Mesendoderm (in vitro differentiated cells): ENCODE measurements at regions not wholly inside any gene's neighbourhood (a gene's known extent, or its start where the extent isn't known, plus 50 kb on each side); places are given as distances from the start of the nearest gene placed in this dataset.

Experiments
- DNase-seq: peaks from one replicate; pipeline ENCODE4 v3.0.0; 2013
- H2AK5ac ChIP-seq: 2 replicates; pipeline ENCODE4 v1.6.1; 2013; ENCODE audit warnings: low read length, inconsistent platforms
- H2BK120ac ChIP-seq: 2 replicates; pipeline ENCODE4 v1.6.1; 2013; ENCODE audit warnings: low read depth, mild to moderate bottlenecking, low read length, moderate library complexity, mixed read lengths
- H2BK15ac ChIP-seq: replicated peaks from 2 replicates; pipeline ENCODE4 v1.6.1; 2013; ENCODE audit warnings: low read depth, mild to moderate bottlenecking, moderate library complexity
- H2BK5ac ChIP-seq: 2 replicates; pipeline ENCODE4 v1.6.1; 2013; ENCODE audit warnings: low read length, inconsistent platforms
- H3K18ac ChIP-seq: 2 replicates; pipeline ENCODE4 v1.6.1; 2013; ENCODE audit warnings: mild to moderate bottlenecking, low read length, mixed read lengths
- H3K23ac ChIP-seq: one replicate; pipeline ENCODE4 v1.6.1; 2013; ENCODE audit warnings: low read length
- H3K27ac ChIP-seq: 2 replicates; pipeline ENCODE4 v1.5.1; 2013; ENCODE audit warnings: low read depth, mild to moderate bottlenecking, inconsistent platforms, low read length, moderate library complexity
- H3K27me3 ChIP-seq: 2 replicates; pipeline ENCODE4 v1.6.1; 2013; ENCODE audit warnings: low read length, control low read depth, mild to moderate bottlenecking, inconsistent platforms; ENCODE audit not compliant: insufficient read depth, poor library complexity
- H3K36me3 ChIP-seq: 2 replicates; pipeline ENCODE4 v1.6.1; 2013; ENCODE audit warnings: low read length, inconsistent platforms; ENCODE audit not compliant: control insufficient read depth, insufficient read depth
- H3K4ac ChIP-seq: one replicate; pipeline ENCODE4 v1.6.1; 2013; ENCODE audit warnings: low read depth, mild to moderate bottlenecking, low read length, moderate library complexity
- H3K4me1 ChIP-seq: 2 replicates; pipeline ENCODE4 v1.6.1; 2013; ENCODE audit warnings: low read depth, low read length, inconsistent platforms; ENCODE audit not compliant: control insufficient read depth
- H3K4me2 ChIP-seq: 2 replicates; pipeline ENCODE4 v1.6.1; 2013; ENCODE audit warnings: low read length
- H3K4me3 ChIP-seq: 2 replicates; pipeline ENCODE4 v1.5.1; 2013; ENCODE audit warnings: mild to moderate bottlenecking, low read length
- H3K56ac ChIP-seq: one replicate; pipeline ENCODE4 v1.6.1; 2013; ENCODE audit warnings: low read length
- H3K79me1 ChIP-seq: 2 replicates; pipeline ENCODE4 v1.6.1; 2013; ENCODE audit warnings: low read length, inconsistent platforms
- H3K79me2 ChIP-seq: 2 replicates; pipeline ENCODE4 v1.6.1; 2013; ENCODE audit warnings: mild to moderate bottlenecking, low read length; ENCODE audit not compliant: control insufficient read depth, insufficient read depth
- H3K9ac ChIP-seq: 2 replicates; pipeline ENCODE4 v1.6.1; 2013; ENCODE audit warnings: low read length, inconsistent platforms
- H4K5ac ChIP-seq: one replicate; pipeline ENCODE4 v1.6.1; 2013; ENCODE audit warnings: low read length
- H4K8ac ChIP-seq: one replicate; pipeline ENCODE4 v1.6.1; 2013; ENCODE audit warnings: low read depth, mild to moderate bottlenecking, control low read depth, low read length, moderate library complexity
- WGBS: extraction: QIAGEN DNeasy Blood & Tissue Kit; methylation state at CpG from one replicate; pipeline ENCODE4 v1.1.7; 2013; ENCODE audit warnings: low lambda C conversion rate, missing lambda C conversion rate; ENCODE audit not compliant: insufficient coverage; ENCODE audit errors: extremely low coverage; 5-methylcytosine and 5-hydroxymethylcytosine counted together

GRCh38 chr1:5646486-5647149 is 345.6 kb downstream of the NPHP4 start:
- H3K9ac ChIP-seq = no peak overlapping the region
- H3K18ac ChIP-seq = peak overlapping the region; percentile 8
- no peak overlapping the region for H4K5ac ChIP-seq
- H2BK5ac ChIP-seq = peak overlapping the region; percentile 64
- H3K4me2 ChIP-seq = no peak overlapping the region
- H3K4ac ChIP-seq = no peak overlapping the region
- no peaks in the 10 kb centered on the region for H3K79me1 ChIP-seq
- no CpG with 5 or more reads among the region's 7 CpGs for WGBS
- peaks cover 9% of the 10 kb centered on the region for H3K4me1 ChIP-seq
- H3K36me3 ChIP-seq = no peaks in the 10 kb centered on the region
- H3K27ac ChIP-seq = no peak overlapping the region
- H2AK5ac ChIP-seq = no peak overlapping the region
- H3K4me3 ChIP-seq = no peak overlapping the region
- DNase-seq = peak; percentile 80
- no peak overlapping the region for H2BK120ac ChIP-seq
- no peak overlapping the region for H2BK15ac ChIP-seq
- no peak overlapping the region for H3K23ac ChIP-seq
- H3K56ac ChIP-seq = peak overlapping the region; percentile 78
- H3K79me2 ChIP-seq = no peaks in the 10 kb centered on the region
- no peak overlapping the region for H4K8ac ChIP-seq
- H3K27me3 ChIP-seq = no peaks in the 10 kb centered on the region

- Histone ChIP-seq H2AK5ac (no peak overlapping the region), H3K23ac (no peak overlapping the region), H4K8ac (no peak overlapping the region), H4K5ac (no peak overlapping the region), H2BK5ac (no peak overlapping the region), H2BK120ac (no peak overlapping the region), H3K4me3 (no peak overlapping the region), H3K27me3 (no peaks in the 10 kb centered on the region), H3K18ac (no peak overlapping the region), H3K4me2 (no peak overlapping the region), H2BK15ac (no peak overlapping the region), H3K56ac (no peak overlapping the region), H3K36me3 (no peaks in the 10 kb centered on the region), H3K9ac (no peak overlapping the region), H3K79me1 (no peaks in the 10 kb centered on the region), H3K27ac (no peak overlapping the region), H3K4ac (no peak overlapping the region), H3K79me2 (no peaks in the 10 kb centered on the region), H3K4me1 (peaks cover 9% of the 10 kb centered on the region)
- no CpG with 5 or more reads among the region's 6 CpGs for WGBS
- DNase-seq = no peak
These were observed 346.3 kb downstream of the NPHP4 start for GRCh38 chr1:5645929-5646328.

GRCh38 chr1:5645135-5645399 is 347.2 kb downstream of the NPHP4 start:
- Histone ChIP-seq H4K5ac (no peak overlapping the region), H3K4me1 (peaks cover 9% of the 10 kb centered on the region), H3K4ac (no peak overlapping the region), H3K4me2 (no peak overlapping the region), H2BK120ac (no peak overlapping the region), H2BK5ac (no peak overlapping the region), H3K27ac (no peak overlapping the region), H2BK15ac (no peak overlapping the region), H3K9ac (no peak overlapping the region), H4K8ac (no peak overlapping the region), H3K79me2 (no peaks in the 10 kb centered on the region), H2AK5ac (no peak overlapping the region), H3K36me3 (no peaks in the 10 kb centered on the region), H3K4me3 (no peak overlapping the region), H3K79me1 (no peaks in the 10 kb centered on the region), H3K18ac (no peak overlapping the region), H3K56ac (no peak overlapping the region), H3K27me3 (no peaks in the 10 kb centered on the region), H3K23ac (no peak overlapping the region)
- no CpG with 5 or more reads among the region's 5 CpGs for WGBS
- no peak for DNase-seq

GRCh38 chr1:5644281-5645134 is 347.7 kb downstream of the NPHP4 start:
- Histone ChIP-seq H3K4ac (no peak overlapping the region), H3K79me2 (no peaks in the 10 kb centered on the region), H4K8ac (no peak overlapping the region), H3K79me1 (no peaks in the 10 kb centered on the region), H3K27ac (no peak overlapping the region), H3K18ac (no peak overlapping the region), H3K36me3 (no peaks in the 10 kb centered on the region), H3K4me3 (no peak overlapping the region), H2AK5ac (no peak overlapping the region), H3K9ac (no peak overlapping the region), H4K5ac (no peak overlapping the region), H3K4me2 (no peak overlapping the region), H3K56ac (no peak overlapping the region), H2BK5ac (no peak overlapping the region), H3K23ac (no peak overlapping the region), H3K27me3 (no peaks in the 10 kb centered on the region), H3K4me1 (peaks cover 9% of the 10 kb centered on the region), H2BK120ac (no peak overlapping the region), H2BK15ac (no peak overlapping the region)
- DNase-seq = no peak
- WGBS = no CpG with 5 or more reads among the region's 12 CpGs

GRCh38 chr1:5643360-5644107 is 348.7 kb downstream of the NPHP4 start:
- no CpG with 5 or more reads among the region's 15 CpGs for WGBS
- H3K4me1 ChIP-seq = peaks cover 9% of the 10 kb centered on the region

More at GRCh38 chr1:5643360-5644107, 348.7 kb downstream of the NPHP4 start:
- Histone ChIP-seq H3K79me1 (no peaks in the 10 kb centered on the region), H3K4me2 (no peak overlapping the region), H4K8ac (no peak overlapping the region), H3K18ac (no peak overlapping the region), H3K27me3 (no peaks in the 10 kb centered on the region), H3K36me3 (no peaks in the 10 kb centered on the region), H3K9ac (no peak overlapping the region), H4K5ac (no peak overlapping the region), H3K4me3 (no peak overlapping the region), H2AK5ac (no peak overlapping the region), H3K79me2 (no peaks in the 10 kb centered on the region), H3K23ac (no peak overlapping the region), H2BK5ac (no peak overlapping the region), H3K56ac (no peak overlapping the region), H2BK15ac (no peak overlapping the region), H3K27ac (no peak overlapping the region), H2BK120ac (no peak overlapping the region), H3K4ac (no peak overlapping the region)
- DNase-seq = no peak
